Body of pancreas (tissue), 4 donors: ENCODE measurements at regions not wholly inside any gene's neighbourhood (a gene's known extent, or its start where the extent isn't known, plus 50 kb on each side); places are given as distances from the start of the nearest gene placed in this dataset.

Experiments used
- ATAC-seq: fragments of 150-250 bp; one replicate; pipeline ENCODE4 v1.9.1; 2016
- DNase-seq, 4 donors: peaks; one replicate each; pipeline ENCODE4 v3.0.0-alpha.2; 2019
- H3K27ac ChIP-seq, 4 donors: fragments of 200-600 bp; sonication (generic); 1 replicate in 3 of 4; 2 replicates in 1 of 4; pipeline versions ENCODE4 v1.5.1 to v1.6.1; 2016 to 2019; ENCODE audit warnings: mild to moderate bottlenecking in 1 of 4, mixed read lengths in 1 of 4, moderate library complexity in 1 of 4
- H3K27me3 ChIP-seq, 2 donors: fragments of 200-600 bp; sonication (generic); one replicate each; pipeline ENCODE4 v1.6.0; 2016; ENCODE audit warnings: mild to moderate bottlenecking in 1 of 2
- H3K36me3 ChIP-seq, 2 donors: fragments of 200-600 bp; sonication (generic); replicated peaks in 1 of 2; 2 replicates each; pipeline ENCODE4 v1.5.1; 2016; ENCODE audit warnings: low read depth in 2 of 2; ENCODE audit not compliant: insufficient read depth in 1 of 2
- H3K4me1 ChIP-seq: fragments of 200-600 bp; sonication (generic); one replicate; pipeline ENCODE4 v1.6.0; 2016
- H3K4me3 ChIP-seq, 2 donors: fragments of 200-600 bp; sonication (generic); 1 replicate in 1 of 2; 2 replicates in 1 of 2; pipeline ENCODE4 v1.5.1; 2016 to 2019
- H3K9me3 ChIP-seq, 3 donors: fragments of 200-600 bp; sonication (generic); 1 replicate in 2 of 3; 2 replicates in 1 of 3; pipeline ENCODE4 v1.5.1; 2016
- CTCF ChIP-seq, 7 experiments: fragments of 450-650 bp in 4 of 7; fragments of 200-600 bp in 3 of 7; sonication (generic) in 3 of 7; IDR thresholded peaks; one replicate each; pipeline ENCODE4 v1.5.1; 2016 to 2019; ENCODE audit warnings: antibody characterized with exemption in 7 of 7
- POLR2A ChIP-seq, 3 donors: fragments of 450-650 bp; IDR thresholded peaks; one replicate each; pipeline ENCODE4 v1.6.1; 2016; ENCODE audit warnings: antibody characterized with exemption in 3 of 3, mild to moderate bottlenecking in 2 of 3
- WGBS, 2 donors: methylation state at CpG; one replicate each; pipeline ENCODE4 v1.1.5; 2017; 5-methylcytosine and 5-hydroxymethylcytosine counted together
- intact Hi-C: fragments of 100-400 bp; cut with DNase I; formaldehyde crosslinking; loops from one replicate; pipeline ENCODE4 v1.15.1; 2023

GRCh38 chr3:135560847-135561246 is 404.7 kb upstream of the PPP2R3A start:
- no peak for ATAC-seq

DNA sequence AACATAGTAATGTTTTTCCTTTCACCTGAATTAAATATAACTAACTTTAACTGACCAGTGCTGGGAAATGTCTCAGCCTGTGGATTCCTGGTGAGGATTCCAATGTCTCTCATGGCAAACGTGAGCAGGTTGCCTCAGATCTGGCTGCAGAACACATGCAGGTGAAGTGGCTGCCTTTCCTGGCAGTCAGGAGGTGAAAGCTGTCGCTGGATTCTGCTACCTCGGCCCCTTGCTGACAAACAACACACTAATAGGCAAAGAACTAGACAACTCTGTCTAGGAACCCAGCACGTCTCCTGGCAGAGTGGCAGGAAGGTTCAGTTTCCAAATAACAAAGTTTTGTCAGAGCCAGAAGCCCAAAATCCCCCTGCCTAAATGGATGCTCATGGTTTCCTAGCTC is 400.8 kb upstream of the PPP2R3A start:
- TF ChIP-seq CTCF (IDR thresholded peaks at IDR 0.05) (no peak), POLR2A (IDR thresholded peaks at IDR 0.05) (no peak)
- no peaks in the 10 kb centered on the region for H3K36me3 ChIP-seq
- intact Hi-C loops = no loop called here
- no peak for DNase-seq
- 38 to 49% methylated on average over 4 of the region's 4 CpGs for WGBS, 2 donors
- no peaks in the 10 kb centered on the region for H3K9me3 ChIP-seq
- no peaks in the 10 kb centered on the region for H3K4me1 ChIP-seq
- H3K27me3 ChIP-seq = no peaks in the 10 kb centered on the region
- no peak overlapping the region for H3K4me3 ChIP-seq
- H3K27ac ChIP-seq = no peak overlapping the region
- no peak for ATAC-seq

More at GRCh38 chr3:135560847-135561246, 404.7 kb upstream of the PPP2R3A start:
- WGBS, 2 donors = 45 to 58% methylated on average over 4 of the region's 4 CpGs
- intact Hi-C loops = no loop called here
- no peak overlapping the region for H3K4me3 ChIP-seq
- H3K4me1 ChIP-seq = no peaks in the 10 kb centered on the region
- H3K27me3 ChIP-seq = no peaks in the 10 kb centered on the region
- no peak for DNase-seq
- H3K27ac ChIP-seq = no peak overlapping the region
- no peaks in the 10 kb centered on the region for H3K9me3 ChIP-seq
- no peak for TF ChIP-seq CTCF (IDR thresholded peaks at IDR 0.05)
- TF ChIP-seq POLR2A (IDR thresholded peaks at IDR 0.05) = no peak
- H3K36me3 ChIP-seq = no peaks in the 10 kb centered on the region

DNA sequence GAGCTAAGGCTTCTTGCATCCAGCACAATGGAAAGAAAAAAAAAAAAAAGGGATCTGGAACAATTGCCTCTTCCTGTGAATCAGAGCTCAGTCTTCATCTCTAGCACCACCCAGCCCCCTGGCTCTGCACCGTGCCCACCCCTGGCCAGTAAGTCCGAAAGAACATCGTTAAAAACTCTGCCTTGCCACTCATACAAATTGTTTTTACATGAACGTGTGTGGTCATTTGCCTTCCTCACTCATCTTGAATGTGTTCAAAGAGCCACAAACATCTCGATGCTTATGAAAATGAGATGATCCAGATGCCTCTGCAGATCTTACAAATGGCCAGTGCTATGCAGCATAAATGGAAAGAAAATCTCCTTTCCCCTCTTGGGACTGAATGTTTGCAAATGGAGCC is 400.0 kb upstream of the PPP2R3A start:
- intact Hi-C loops = no loop called here

GRCh38 chr3:135567223-135567622 is 398.3 kb upstream of the PPP2R3A start:
- no peaks in the 10 kb centered on the region for H3K27me3 ChIP-seq
- DNase-seq (no peak), ATAC-seq (no peak)
- H3K4me3 ChIP-seq = no peak overlapping the region
- intact Hi-C loops = no loop called here
- no peaks in the 10 kb centered on the region for H3K4me1 ChIP-seq
- H3K27ac ChIP-seq = no peak overlapping the region
- no peak for TF ChIP-seq POLR2A (IDR thresholded peaks at IDR 0.05)
- TF ChIP-seq CTCF (IDR thresholded peaks at IDR 0.05) = no peak
- H3K9me3 ChIP-seq = no peaks in the 10 kb centered on the region
- WGBS, 2 donors = 69 to 71% methylated on average over 6 to 7 of the region's 7 CpGs
- H3K36me3 ChIP-seq = no peaks in the 10 kb centered on the region

More for the DNA sequence above, 400.0 kb upstream of the PPP2R3A start:
- Histone ChIP-seq H3K36me3 (no peaks in the 10 kb centered on the region), H3K9me3 (no peaks in the 10 kb centered on the region), H3K4me3 (no peak overlapping the region), H3K4me1 (no peaks in the 10 kb centered on the region), H3K27me3 (no peaks in the 10 kb centered on the region), H3K27ac (no peak overlapping the region)
- no peak for DNase-seq
- no peak for ATAC-seq
- WGBS, 2 donors = 45 to 51% methylated on average over 5 of the region's 5 CpGs
- TF ChIP-seq CTCF (IDR thresholded peaks at IDR 0.05) (no peak), POLR2A (IDR thresholded peaks at IDR 0.05) (no peak)

DNA sequence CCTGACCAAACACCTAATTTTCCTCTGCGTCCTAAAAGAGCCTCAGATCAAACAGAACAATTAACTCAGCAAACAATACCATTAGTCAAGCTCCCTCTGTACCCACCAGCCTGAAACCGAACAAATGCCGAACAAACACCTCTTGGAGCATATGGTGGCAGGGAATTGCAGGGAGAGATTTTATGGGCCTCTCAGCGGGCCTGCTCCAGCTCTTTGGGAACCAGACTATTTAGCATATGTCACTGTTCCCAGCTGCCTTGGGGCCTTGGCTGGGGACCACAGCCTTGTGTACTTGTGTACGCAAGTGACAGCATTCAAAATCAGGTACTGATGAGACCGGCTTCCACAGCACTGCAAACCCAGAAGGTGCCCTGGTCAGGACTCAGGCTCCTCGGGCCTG is 388.8 kb upstream of the PPP2R3A start:
- no peak for DNase-seq
- Histone ChIP-seq H3K4me3 (no peak overlapping the region), H3K36me3 (no peaks in the 10 kb centered on the region), H3K4me1 (no peaks in the 10 kb centered on the region), H3K9me3 (no peaks in the 10 kb centered on the region), H3K27ac (no peak overlapping the region), H3K27me3 (no peaks in the 10 kb centered on the region)
- no peak for TF ChIP-seq CTCF (IDR thresholded peaks at IDR 0.05)
- TF ChIP-seq POLR2A (IDR thresholded peaks at IDR 0.05) = no peak
- ATAC-seq = no peak
- intact Hi-C loops = no loop called here
- 45 to 50% methylated on average over 5 to 7 of the region's 7 CpGs for WGBS, 2 donors
